ENCODE measurements at regions not wholly inside any gene's neighbourhood (a gene's known extent, or its start where the extent isn't known, plus 50 kb on each side); places are given as distances from the start of the nearest gene placed in this dataset.

DNA sequence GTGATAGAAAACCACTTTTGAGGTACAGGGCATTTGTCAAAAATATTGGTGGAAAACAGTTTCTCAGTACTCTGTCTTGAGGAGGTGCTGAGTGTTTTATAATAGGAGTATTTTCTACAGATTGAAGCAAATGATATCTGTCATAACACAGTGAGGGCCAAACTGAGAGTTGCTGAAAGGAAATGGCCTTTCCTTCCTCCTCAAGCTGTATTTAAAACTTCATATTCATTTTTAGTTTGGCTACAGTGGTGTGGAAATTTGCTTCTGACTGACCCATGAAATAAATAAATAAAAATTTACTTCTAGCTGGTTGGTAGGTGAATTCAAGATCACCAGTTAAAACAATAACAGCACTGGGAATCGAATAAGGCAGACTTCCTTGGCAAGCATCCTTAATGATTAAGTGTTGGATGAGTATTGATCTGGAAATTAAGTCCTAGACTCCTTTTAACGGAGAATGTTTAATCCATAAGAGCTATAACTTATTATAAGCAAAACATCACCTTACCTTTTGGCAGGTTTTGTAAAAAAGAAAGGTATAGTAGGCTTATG is 828.6 kb upstream of the CITED2 start:
- TF ChIP-seq, protein P1, sequence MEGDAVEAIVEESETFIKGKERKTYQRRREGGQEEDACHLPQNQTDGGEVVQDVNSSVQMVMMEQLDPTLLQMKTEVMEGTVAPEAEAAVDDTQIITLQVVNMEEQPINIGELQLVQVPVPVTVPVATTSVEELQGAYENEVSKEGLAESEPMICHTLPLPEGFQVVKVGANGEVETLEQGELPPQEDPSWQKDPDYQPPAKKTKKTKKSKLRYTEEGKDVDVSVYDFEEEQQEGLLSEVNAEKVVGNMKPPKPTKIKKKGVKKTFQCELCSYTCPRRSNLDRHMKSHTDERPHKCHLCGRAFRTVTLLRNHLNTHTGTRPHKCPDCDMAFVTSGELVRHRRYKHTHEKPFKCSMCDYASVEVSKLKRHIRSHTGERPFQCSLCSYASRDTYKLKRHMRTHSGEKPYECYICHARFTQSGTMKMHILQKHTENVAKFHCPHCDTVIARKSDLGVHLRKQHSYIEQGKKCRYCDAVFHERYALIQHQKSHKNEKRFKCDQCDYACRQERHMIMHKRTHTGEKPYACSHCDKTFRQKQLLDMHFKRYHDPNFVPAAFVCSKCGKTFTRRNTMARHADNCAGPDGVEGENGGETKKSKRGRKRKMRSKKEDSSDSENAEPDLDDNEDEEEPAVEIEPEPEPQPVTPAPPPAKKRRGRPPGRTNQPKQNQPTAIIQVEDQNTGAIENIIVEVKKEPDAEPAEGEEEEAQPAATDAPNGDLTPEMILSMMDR (IDR thresholded peaks at IDR 0.05): no peak
- TF ChIP-seq POLR2A (IDR thresholded peaks at IDR 0.05): no peak
